ENCODE measurements at regions not wholly inside any gene's neighbourhood (a gene's known extent, or its start where the extent isn't known, plus 50 kb on each side); places are given as distances from the start of the nearest gene placed in this dataset.
A peak's percentile ranks its signal among the peaks of the same experiment; 100 is the strongest.
"Not testable (repeated sequence)": the region's sequence is repeated elsewhere in the genome, so short reads cannot be mapped to it uniquely, and the experiment has no call there.

DNA sequence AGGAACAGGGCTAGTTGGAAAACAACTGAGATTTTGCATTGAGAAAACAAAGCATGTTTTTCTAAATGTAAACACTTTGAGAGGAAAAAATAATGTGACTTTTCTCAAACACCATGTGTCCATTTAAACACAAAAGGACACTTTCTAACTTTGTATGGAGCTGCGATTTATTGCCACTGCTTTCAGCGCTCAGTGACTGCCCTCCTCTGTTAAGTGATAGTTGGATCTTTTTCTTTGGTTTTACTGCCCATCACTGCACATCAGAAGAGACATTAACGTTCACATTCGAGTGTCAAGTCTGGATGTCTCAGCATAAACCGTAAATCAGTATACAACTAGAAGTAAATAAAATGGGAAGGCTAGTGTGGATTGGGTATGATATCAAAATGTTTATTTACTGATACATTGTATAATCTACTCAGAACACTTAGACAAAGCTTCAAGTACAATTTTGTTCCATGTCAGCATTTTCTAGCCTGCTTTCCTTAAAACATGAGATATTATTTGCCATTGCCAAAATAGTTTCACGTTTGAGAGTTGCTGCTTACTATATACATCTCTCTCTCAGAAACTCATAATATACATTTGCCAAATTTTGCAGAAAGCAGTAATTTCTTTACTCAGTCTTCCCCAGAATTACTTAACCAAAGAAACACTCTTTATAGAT lies 237.6 kb downstream of the IKZF2 start:
- DNase-seq (ENCODE audit: low spot score): no peak

- DNase-seq (ENCODE audit: low spot score): no peak
Observed at GRCh38 chr2:212912445-212913103, 238.8 kb downstream of the IKZF2 start.

GRCh38 chr2:212911011-212911410 lies 240.4 kb downstream of the IKZF2 start:
- no peak for DNase-seq (ENCODE audit: low spot score)

- DNase-seq (ENCODE audit: low spot score): no peak
Observed at GRCh38 chr2:212908682-212909435, 242.6 kb downstream of the IKZF2 start.

DNA sequence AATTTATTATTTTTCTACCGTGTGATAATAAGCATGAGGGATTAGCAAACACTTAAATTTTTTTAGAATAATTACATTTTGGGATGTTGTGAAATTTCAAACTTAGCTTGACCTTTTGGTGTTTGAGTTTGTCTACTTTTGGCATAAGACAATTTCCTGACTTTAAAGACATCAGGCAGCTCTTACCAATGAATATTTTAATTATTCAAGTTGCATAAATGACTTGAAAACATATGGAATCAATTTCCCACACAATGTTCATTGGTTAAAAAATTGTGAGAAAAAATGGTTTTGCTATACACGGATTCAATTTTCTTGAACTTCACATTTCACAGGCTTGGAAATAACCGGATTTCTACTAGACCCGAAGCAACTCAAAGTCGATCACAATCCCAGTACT lies 243.4 kb downstream of the IKZF2 start:
- no peak for DNase-seq (ENCODE audit: low spot score)

- no peak for DNase-seq (ENCODE audit: low spot score)
Observed at GRCh38 chr2:212906620-212907019, 244.8 kb downstream of the IKZF2 start.

- no peak for DNase-seq (ENCODE audit: low spot score)
Observed at GRCh38 chr2:212905640-212906201, 245.7 kb downstream of the IKZF2 start.

GRCh38 chr2:212904646-212905045 lies 246.8 kb downstream of the IKZF2 start:
- no peak for DNase-seq (ENCODE audit: low spot score)

DNA sequence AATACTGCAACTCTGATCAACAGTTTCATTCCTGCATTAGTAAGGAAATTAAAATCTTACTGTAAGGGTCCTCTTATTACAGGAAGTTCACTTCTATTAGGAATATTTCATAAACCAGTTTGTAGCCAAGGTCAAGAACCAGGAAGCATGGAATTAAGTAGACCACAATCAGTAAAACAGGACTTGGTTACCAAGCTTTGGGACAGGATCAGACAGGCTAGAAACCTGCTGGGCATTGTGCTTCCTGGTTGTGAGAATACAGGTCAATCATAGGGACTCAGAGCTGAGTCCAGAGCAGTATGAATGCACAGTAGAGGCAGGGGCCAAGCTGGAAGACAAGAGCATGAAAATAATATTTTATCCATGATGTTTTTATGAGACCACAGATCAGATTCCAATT lies 248.0 kb downstream of the IKZF2 start:
- DNase-seq (ENCODE audit: low spot score): no peak

- DNase-seq (ENCODE audit: low spot score): no peak
Observed at GRCh38 chr2:212902421-212902820, 249.0 kb downstream of the IKZF2 start.

DNA sequence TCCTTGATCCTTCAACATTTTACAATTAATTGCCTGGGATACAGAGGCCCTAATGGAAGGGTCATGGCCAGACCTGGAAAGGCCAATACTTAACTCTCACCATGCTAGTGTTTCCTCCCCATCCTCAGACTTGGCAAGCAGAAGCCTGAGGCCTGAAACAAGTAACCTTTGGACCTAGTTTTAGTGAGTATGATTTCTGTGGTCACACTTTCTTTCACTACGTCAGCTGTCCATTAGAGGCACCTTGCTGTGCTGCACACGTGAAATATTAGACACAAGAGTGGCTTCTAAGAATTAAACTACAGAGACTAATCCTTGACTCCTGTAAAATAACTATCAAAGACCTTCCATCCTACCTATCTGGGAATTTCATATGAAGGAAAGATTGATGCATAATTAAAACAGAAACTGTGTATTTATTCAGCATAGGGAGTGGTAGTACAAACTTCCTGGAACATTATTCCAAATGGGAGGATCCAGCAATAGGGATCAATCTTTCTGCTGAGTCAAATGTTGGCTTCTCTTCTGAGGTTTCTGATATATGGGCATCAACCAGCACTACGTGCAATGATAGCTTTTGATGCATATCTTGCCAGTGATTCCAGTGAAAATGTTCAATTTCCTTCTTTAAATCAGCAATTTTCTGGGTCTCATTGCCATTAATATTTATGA lies 249.7 kb downstream of the IKZF2 start:
- no peak for DNase-seq (ENCODE audit: low spot score)

DNA sequence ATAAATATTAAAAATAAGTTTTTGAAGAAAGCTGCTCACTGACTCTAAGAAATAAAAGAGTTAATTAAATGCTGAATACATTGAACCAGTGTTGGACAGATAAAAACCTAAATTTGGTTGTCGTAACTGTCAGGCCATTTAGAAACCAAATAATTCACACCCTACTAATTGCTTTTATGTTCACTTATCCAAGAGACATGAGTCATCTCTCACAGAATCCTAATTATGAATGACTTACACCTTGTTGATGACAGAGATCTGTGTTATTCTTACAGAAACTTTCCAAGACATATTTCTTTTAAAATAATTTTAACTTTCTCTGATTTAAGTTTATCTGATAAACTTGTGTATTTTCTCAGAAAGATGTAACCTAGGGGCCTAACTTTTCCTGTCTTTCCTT lies 250.7 kb downstream of the IKZF2 start:
- DNase-seq (ENCODE audit: low spot score): no peak

- DNase-seq (ENCODE audit: low spot score): no peak
Observed at GRCh38 chr2:212898011-212898410, 253.4 kb downstream of the IKZF2 start.

DNA sequence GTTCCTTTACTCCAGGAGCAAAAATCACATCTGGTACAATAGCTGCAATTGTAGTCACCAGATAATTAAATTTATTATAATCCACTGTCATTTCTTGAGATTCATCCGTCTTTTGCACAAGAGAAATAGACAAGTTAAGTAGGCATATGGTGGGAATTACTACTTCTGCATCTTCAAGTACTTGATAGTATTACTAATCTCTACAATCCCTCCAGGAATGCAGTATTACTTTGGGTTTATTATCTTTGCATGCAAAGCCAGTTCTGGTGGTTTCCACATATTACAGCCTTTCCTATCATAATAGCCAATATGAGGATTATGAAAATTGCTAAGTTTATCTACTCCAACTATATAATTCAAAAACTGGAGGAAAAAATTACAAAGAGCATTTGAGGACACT lies 254.1 kb downstream of the IKZF2 start:
- no peak for DNase-seq (ENCODE audit: low spot score)

- DNase-seq (ENCODE audit: low spot score): no peak
Observed at GRCh38 chr2:212894026-212894425, 257.4 kb downstream of the IKZF2 start.

GRCh38 chr2:212893216-212893615 lies 258.2 kb downstream of the IKZF2 start:
- peak; percentile 56 for DNase-seq (ENCODE audit: low spot score)

- no peak for DNase-seq (ENCODE audit: low spot score)
Observed at GRCh38 chr2:212892193-212892592, 259.2 kb downstream of the IKZF2 start.

- no peak for DNase-seq (ENCODE audit: low spot score)
Observed at GRCh38 chr2:212891580-212891979, 259.8 kb downstream of the IKZF2 start.

- no peak for DNase-seq (ENCODE audit: low spot score)
Observed at GRCh38 chr2:212882626-212883025, 268.8 kb downstream of the IKZF2 start.

GRCh38 chr2:212876556-212876955 lies 274.9 kb downstream of the IKZF2 start:
- DNase-seq (ENCODE audit: low spot score): not testable (repeated sequence)

- DNase-seq (ENCODE audit: low spot score): not testable (repeated sequence)
Observed at GRCh38 chr2:212875950-212876349, 275.5 kb downstream of the IKZF2 start.

DNA sequence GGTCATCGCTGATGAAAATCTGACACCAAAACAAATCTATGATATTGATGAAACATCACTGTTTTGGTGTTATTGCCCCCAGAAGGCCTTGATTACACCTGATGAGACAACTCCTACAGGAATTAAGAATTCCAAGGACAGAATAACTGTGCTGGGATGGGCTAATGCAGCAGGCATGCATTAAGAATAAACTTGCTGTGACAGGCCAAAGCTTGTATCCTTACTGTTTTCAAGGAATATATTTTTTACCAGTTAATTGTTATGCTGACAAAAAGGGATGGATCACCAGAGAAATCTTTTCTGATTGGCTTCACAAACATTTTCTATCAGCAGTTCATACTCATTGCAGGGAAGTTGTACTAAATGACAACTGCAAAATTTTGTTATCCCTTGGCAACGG lies 278.2 kb downstream of the IKZF2 start:
- no peak for DNase-seq (ENCODE audit: low spot score)

All from ecto neural progenitor cell (in vitro differentiated cells).